GM19328 (cell line): ENCODE measurements at regions not wholly inside any gene's neighbourhood (a gene's known extent, or its start where the extent isn't known, plus 50 kb on each side); places are given as distances from the start of the nearest gene placed in this dataset.

Experiments used
- ATAC-seq: cut with Tn5 transposase; IDR thresholded peaks from one replicate; pipeline ENCODE4 v1.9.1; 2021; ENCODE audit warnings: mild to moderate bottlenecking, moderate library complexity; ENCODE audit not compliant: unreplicated experiment

- no peak for ATAC-seq
Observed at GRCh38 chr7:120201290-120201689, 71.7 kb upstream of the KCND2 start.

- no peak for ATAC-seq
Observed at GRCh38 chr7:120205101-120205500, 67.9 kb upstream of the KCND2 start.

- ATAC-seq = no peak
Observed at GRCh38 chr7:120207037-120207436, 65.9 kb upstream of the KCND2 start.

GRCh38 chr7:120215654-120216053 is 57.3 kb upstream of the KCND2 start:
- ATAC-seq = no peak

- ATAC-seq = no peak
Observed at GRCh38 chr7:120216947-120217346, 56.0 kb upstream of the KCND2 start.

GRCh38 chr7:120218712-120219111 is 54.3 kb upstream of the KCND2 start:
- no peak for ATAC-seq

GRCh38 chr7:120221666-120222065 is 51.3 kb upstream of the KCND2 start:
- ATAC-seq = no peak
